Hepatocyte (in vitro differentiated cells): ENCODE measurements at regions not wholly inside any gene's neighbourhood (a gene's known extent, or its start where the extent isn't known, plus 50 kb on each side); places are given as distances from the start of the nearest gene placed in this dataset.
"Not testable (repeated sequence)": the region's sequence is repeated elsewhere in the genome, so short reads cannot be mapped to it uniquely, and the experiment has no call there.

ENCODE experiments used
- DNase-seq: peaks from one replicate; pipeline ENCODE4 v3.0.0-alpha.2; 2016; ENCODE audit warnings: low spot score
- H2AFZ ChIP-seq: fragments of 200-600 bp; sonication (generic); 2 replicates; pipeline ENCODE4 v1.6.0; 2016; ENCODE audit warnings: antibody characterized with exemption, mild to moderate bottlenecking
- H3K27ac ChIP-seq: fragments of 200-600 bp; sonication (generic); 2 replicates; pipeline ENCODE4 v1.5.1; 2016; ENCODE audit warnings: mild to moderate bottlenecking
- H3K27me3 ChIP-seq: fragments of 200-600 bp; sonication (generic); 2 replicates; pipeline ENCODE4 v1.6.1; 2016
- H3K36me3 ChIP-seq: fragments of 200-600 bp; sonication (generic); replicated peaks from 2 replicates; pipeline ENCODE4 v1.5.1; 2016; ENCODE audit warnings: low read depth; ENCODE audit not compliant: insufficient read depth
- H3K4me1 ChIP-seq: fragments of 200-600 bp; sonication (generic); 2 replicates; pipeline ENCODE4 v1.5.1; 2016; ENCODE audit warnings: mild to moderate bottlenecking, moderate library complexity; ENCODE audit not compliant: insufficient read depth
- H3K4me2 ChIP-seq: fragments of 200-600 bp; sonication (generic); 2 replicates; pipeline ENCODE4 v1.6.0; 2016
- H3K4me3 ChIP-seq: fragments of 200-600 bp; sonication (generic); 2 replicates; pipeline ENCODE4 v1.5.1; 2016; ENCODE audit warnings: mild to moderate bottlenecking
- H3K79me2 ChIP-seq: fragments of 200-600 bp; sonication (generic); 2 replicates; pipeline ENCODE4 v1.6.0; 2017; ENCODE audit warnings: mild to moderate bottlenecking
- H3K9me2 ChIP-seq: fragments of 200-600 bp; sonication (generic); replicated peaks from 2 replicates; pipeline ENCODE4 v1.6.0; 2017; ENCODE audit warnings: mild to moderate bottlenecking; ENCODE audit not compliant: insufficient read depth
- H3K9me3 ChIP-seq: fragments of 200-600 bp; sonication (generic); 2 replicates; pipeline ENCODE4 v1.5.1; 2016; ENCODE audit warnings: low read depth, mild to moderate bottlenecking
- H4K20me1 ChIP-seq: fragments of 200-600 bp; sonication (generic); 2 replicates; pipeline ENCODE4 v1.6.0; 2016; ENCODE audit warnings: mild to moderate bottlenecking; ENCODE audit not compliant: insufficient read depth, poor library complexity, severe bottlenecking
- WGBS: methylation state at CpG from one replicate; pipeline ENCODE4 v1.1.6; 2016; ENCODE audit warnings: low lambda C conversion rate; ENCODE audit errors: missing lambda C conversion rate; 5-methylcytosine and 5-hydroxymethylcytosine counted together

- not testable (repeated sequence) for H4K20me1 ChIP-seq, H2AFZ ChIP-seq, H3K27ac ChIP-seq, H3K4me1 ChIP-seq, H3K9me2 ChIP-seq, H3K4me2 ChIP-seq, H3K4me3 ChIP-seq, H3K79me2 ChIP-seq, H3K27me3 ChIP-seq, DNase-seq, H3K36me3 ChIP-seq, H3K9me3 ChIP-seq
- WGBS = 95% methylated on average over 27 of the region's 29 CpGs
Measured at GRCh38 chr14:19099336-19099735, 132.1 kb downstream of the POTEM start.

DNA sequence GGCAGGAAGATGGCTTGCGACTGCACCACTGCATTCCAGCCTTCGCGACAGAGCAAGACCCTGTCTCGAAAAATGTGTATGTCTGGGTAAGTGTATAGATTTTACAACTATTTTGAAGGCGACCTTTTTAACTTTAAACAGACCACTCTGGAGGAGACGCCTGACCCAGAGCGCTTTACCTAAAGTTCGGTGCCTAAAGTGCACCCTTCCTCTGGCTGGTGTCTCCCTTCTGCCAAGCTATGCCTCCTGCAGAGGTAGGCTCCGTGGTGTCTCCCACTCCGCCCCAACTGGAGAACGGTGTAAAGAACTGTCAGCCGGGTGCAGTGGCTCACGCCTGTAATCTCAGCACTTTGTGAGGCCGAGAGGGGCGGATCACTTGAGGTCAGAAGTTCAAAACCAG, 132.7 kb downstream of the POTEM start:
- 89% methylated on average over 8 of the region's 15 CpGs for WGBS
- not testable (repeated sequence) for DNase-seq, H3K4me3 ChIP-seq, H4K20me1 ChIP-seq, H2AFZ ChIP-seq, H3K9me2 ChIP-seq, H3K27ac ChIP-seq, H3K9me3 ChIP-seq, H3K4me2 ChIP-seq, H3K4me1 ChIP-seq, H3K79me2 ChIP-seq, H3K27me3 ChIP-seq, H3K36me3 ChIP-seq

GRCh38 chr14:19105551-19105950, 138.3 kb downstream of the POTEM start:
- H4K20me1 ChIP-seq, H3K4me1 ChIP-seq, H3K4me2 ChIP-seq, H3K27ac ChIP-seq, H3K4me3 ChIP-seq, H2AFZ ChIP-seq, H3K9me3 ChIP-seq, H3K27me3 ChIP-seq, H3K79me2 ChIP-seq, H3K9me2 ChIP-seq, H3K36me3 ChIP-seq, DNase-seq: not testable (repeated sequence)
- WGBS = 50% methylated on average over 5 of the region's 5 CpGs

DNA sequence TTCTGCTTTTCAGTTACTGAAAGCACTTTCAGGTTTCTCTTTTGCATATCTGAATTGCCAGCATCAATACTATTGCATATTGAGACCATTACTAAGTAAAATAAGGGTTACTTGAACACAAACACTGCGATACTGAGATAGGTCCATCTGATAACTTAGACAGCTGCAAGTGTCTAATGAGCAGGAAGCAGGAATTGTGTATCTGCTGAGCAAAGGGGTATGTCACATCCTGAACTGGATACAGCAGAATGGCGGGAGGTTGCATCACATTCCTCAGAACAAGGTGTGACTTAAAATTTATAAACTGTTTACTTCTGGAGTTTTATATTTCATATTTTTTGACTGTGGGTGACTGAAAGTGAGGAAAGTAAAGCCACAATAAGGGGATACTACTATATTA, 142.7 kb downstream of the POTEM start:
- not testable (repeated sequence) for H3K79me2 ChIP-seq, H3K4me1 ChIP-seq, H3K9me2 ChIP-seq, H3K27ac ChIP-seq, H3K27me3 ChIP-seq, H3K4me2 ChIP-seq, H2AFZ ChIP-seq, H3K9me3 ChIP-seq, DNase-seq, H4K20me1 ChIP-seq, H3K36me3 ChIP-seq, H3K4me3 ChIP-seq
- 77% methylated on average over 2 of the region's 2 CpGs for WGBS

- H3K36me3 ChIP-seq, H3K27ac ChIP-seq, H2AFZ ChIP-seq, DNase-seq, H3K4me3 ChIP-seq, H3K79me2 ChIP-seq, H3K4me2 ChIP-seq, H3K27me3 ChIP-seq, H4K20me1 ChIP-seq, H3K4me1 ChIP-seq, H3K9me3 ChIP-seq, H3K9me2 ChIP-seq: not testable (repeated sequence)
- 25% methylated on average over 1 of the region's 6 CpGs for WGBS
Measured at GRCh38 chr14:19120383-19120782, 153.1 kb downstream of the POTEM start.

DNA sequence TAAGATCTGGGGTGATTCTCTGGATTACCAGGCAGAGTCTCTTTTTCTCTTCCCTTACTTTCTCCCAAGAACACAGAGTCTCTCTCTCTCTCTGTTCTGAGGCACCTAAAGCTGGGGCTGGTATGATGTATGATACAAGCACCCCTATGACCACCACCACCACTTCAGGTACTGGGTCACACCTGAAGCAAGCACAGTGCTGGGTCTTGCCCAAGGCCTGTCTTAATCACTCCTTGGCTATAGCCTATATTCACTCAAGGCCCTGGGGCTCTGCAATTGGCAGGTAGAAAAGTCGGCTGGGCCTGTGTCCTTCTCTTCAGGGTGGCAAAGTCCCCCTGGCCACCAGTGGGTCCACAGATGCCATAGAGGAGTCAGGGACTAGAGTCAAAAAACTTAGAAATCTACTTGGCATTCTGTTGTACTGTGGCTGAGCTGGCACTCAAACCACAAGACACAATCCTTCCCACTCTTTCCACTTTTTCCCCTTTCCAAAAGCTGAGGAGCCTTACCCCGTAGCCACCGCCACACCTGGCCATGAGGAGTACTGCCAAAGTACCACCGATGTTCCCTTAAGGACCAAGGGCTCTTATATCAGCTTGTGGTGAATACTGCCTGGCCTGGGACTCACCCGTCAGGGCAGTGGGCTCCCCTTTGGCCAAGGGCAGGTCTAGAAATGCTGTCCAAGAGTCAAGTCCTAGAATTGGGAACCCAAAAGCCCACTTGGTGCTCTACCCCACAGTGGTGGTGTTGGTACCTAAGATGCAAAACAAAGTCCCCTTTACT, 159.2 kb downstream of the POTEM start:
- not testable (repeated sequence) for H3K9me2 ChIP-seq, H3K4me1 ChIP-seq, H2AFZ ChIP-seq, H4K20me1 ChIP-seq, H3K79me2 ChIP-seq, H3K27me3 ChIP-seq, H3K9me3 ChIP-seq, H3K4me2 ChIP-seq, H3K36me3 ChIP-seq, H3K4me3 ChIP-seq, H3K27ac ChIP-seq, DNase-seq
- WGBS = 73% methylated on average over 5 of the region's 5 CpGs

DNA sequence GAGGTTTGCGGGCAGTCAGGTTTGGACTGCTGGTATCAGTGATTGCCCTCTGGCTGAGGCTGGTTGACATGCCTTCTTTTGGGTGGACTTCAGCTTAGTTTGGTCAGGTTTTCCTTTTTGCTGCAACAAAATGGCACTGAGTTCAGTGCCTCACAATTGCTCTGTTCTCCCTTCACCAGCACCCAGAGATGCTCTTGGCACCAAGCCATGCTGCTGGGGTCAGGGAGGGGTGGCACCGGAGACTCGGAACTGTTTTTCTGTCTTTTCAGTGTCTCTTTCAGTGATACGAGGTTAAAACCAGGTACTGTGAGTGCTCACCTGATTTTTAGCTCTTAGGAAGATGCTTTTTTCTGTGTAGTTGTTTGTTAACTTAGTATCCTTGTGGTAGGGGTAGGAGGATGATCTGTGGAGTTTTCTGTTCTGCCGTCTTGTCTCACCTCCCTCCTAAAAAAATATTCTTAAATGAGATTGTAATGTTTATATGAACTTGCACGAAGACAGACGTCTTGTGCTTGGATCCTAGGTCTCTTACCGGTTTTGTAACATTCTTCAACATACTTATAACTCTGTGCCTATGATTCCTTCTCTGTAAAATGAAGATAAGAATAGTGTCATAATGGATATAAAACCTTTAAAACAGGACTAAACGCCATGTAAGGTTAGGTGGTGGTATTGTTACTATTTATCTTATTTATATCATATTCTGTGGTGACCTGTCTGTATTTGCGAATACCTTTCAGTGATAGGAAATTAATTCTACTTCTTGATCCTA, 160.6 kb downstream of the POTEM start:
- H3K4me2 ChIP-seq, H2AFZ ChIP-seq, H3K79me2 ChIP-seq, DNase-seq, H3K27me3 ChIP-seq, H3K27ac ChIP-seq, H4K20me1 ChIP-seq, H3K4me3 ChIP-seq, H3K9me2 ChIP-seq, H3K4me1 ChIP-seq, H3K9me3 ChIP-seq, H3K36me3 ChIP-seq: not testable (repeated sequence)
- WGBS = 70% methylated on average over 10 of the region's 10 CpGs

DNA sequence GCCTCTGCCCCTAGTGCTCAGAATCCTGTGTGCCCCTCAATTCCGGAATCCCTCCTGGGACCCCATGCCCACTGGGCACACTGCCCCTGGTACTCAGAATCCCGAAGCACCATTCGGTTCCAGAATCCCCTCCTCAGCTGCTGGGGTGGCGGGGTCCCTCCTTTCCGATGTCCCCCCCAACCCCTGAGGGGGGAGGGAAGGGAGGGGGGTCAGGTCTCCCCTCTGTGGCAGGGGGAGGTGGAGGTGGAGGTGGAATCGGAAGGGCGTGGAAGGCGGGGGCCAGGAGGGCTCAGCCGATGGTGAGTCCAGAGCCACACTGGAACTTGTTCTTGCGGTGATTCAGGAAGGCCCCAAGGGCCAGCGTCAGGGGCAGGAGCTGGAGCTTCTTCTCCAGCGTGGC, 164.3 kb downstream of the POTEM start:
- H2AFZ ChIP-seq, H3K36me3 ChIP-seq, H3K79me2 ChIP-seq, H3K9me2 ChIP-seq, H3K9me3 ChIP-seq, H3K4me3 ChIP-seq, H3K4me1 ChIP-seq, H3K27me3 ChIP-seq, DNase-seq, H3K4me2 ChIP-seq, H3K27ac ChIP-seq, H4K20me1 ChIP-seq: not testable (repeated sequence)
- WGBS = no CpG with 5 or more reads among the region's 12 CpGs
